Activated gamma-delta T cell (primary cell): ENCODE measurements at regions not wholly inside any gene's neighbourhood (a gene's known extent, or its start where the extent isn't known, plus 50 kb on each side); places are given as distances from the start of the nearest gene placed in this dataset.

ENCODE experiments used
- DNase-seq: peaks from one replicate; lab custom pipeline; 2025; lab: John Stamatoyannopoulos, UW

DNA sequence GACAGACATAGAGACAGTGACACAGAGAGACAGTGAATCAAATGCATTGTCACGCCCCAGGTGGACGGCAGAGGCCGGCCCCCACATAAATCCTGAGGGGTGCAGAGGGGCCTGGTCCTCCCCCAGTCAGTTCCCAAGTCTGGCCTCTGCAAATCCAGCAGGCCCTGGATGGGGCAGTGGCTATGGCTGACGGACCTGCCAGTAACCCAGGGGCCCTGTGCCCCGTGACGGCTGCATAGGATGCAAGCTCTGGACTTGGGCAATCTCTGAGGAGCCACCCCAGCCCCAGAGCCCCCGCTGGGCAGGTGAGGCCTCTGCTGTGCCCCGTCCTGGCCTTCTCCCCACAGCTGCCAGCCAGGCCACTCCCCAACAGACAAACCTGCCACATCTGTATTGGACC is 204.5 kb downstream of the BRD1 start:
- no peak for DNase-seq

DNA sequence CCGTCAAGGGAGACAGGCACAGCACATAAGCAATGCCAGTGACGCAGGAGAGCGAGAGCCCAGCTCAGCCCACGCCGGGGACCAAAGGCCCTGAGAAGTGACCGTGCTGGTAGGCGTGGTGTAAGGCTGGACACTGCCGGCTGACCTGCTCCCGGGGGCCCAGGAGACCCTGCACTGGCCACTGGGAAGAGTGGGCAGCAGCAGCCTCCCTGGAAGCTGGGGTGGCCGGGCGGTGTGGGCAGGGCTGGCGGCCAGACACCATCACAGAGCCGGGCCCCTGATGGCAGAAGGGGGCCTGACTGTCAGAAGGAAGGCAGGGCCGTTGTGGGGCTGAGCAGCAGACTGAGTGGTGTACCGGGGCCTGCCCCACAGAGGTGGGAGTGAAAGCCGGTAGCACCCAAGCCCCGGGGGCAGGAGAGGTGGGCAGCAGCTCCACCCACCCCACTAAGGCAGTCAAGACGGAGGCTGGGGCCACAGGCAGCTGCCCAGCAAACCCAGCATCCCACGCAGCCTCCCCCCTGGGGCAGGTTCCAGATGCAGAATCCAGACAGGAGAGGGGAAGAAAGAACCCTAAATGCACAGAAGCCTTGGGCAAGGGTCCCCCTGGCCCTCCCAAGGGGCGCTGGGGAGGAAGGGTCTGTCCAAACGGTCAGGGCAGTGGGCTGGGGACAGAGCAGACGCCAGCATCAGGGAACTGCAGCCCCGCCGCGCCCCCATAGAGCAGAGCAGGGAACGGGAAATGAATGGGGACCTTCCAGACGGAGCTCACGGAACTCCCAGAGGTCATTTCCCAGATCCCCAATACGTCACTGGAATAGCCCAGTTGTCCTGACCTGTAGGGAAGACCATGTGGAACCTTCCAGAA is 205.2 kb downstream of the BRD1 start:
- DNase-seq = no peak

DNA sequence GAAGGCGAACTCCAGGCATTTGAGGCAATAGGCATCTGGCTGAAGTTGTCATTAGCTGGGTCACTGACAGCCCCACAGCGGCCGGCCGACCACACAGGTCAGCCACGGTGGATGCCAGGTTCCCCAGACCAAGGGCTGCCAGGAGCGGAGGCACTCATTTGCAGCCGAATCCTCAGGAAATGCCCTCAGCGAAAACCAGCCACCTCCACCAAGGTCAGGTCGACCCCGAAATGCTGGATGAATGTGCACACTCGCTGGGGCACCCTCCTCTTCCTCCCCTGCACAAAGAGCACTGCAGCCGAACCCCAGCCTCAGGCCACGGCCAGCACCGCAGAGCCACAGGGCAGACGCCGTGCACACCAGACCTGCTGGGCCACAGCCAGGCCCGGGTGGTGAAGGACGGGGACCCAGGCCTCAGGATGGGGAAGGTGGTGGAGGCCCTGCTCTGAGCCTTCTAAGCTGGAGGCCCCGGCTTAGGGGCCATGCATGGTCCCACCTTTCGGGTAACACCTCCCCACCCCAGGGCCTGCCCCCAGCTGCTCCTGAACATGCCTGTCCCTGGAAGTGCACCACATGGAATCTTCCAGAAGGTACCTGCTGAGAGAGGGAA is 206.0 kb downstream of the BRD1 start:
- DNase-seq = no peak

DNA sequence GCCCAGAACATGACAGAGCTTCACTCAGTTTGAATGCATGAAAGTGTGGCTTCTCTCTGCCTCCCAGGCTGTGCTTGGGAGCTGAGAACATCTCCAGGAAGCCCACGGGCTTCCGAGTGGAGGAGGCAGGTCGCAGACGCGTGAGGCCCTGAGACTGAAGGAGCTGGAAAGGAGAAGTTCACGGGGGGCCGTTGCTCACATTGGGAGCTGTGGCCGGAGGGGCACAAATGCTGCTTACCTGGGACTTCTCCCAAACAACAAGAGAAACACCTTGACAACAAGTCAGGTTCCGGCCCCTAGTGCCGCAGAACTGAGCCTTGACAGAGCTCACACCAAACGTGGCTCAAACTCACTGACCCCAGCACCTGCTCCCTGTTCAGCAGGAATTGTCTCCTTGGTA is 207.0 kb downstream of the BRD1 start:
- no peak for DNase-seq

DNA sequence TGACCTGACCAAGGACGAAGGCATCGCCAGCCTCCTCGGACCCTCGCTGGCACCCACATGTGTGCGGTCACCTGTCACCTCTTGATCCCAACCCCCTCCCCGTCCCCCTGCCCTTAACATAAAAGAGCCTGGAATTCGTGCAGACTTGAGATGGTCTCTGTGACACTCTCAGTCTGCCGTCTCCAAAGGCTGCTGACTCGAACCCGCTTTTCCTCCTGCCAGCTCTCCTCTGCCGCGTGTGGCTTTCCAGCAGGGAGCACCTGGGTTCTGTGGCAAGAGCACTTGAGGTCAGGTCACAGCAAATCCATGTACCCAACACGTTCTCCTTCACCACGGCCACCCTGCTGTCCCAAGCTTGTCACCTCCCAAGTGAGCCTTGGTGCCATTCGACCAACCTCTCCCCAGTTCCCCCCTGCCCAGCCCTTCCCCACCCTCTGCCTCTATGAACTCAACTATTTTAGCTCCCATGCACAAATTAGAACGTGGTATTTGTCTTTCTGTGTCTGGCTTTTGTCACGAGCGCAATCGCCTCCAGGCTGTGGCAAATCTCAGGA is 207.6 kb downstream of the BRD1 start:
- no peak for DNase-seq

DNA sequence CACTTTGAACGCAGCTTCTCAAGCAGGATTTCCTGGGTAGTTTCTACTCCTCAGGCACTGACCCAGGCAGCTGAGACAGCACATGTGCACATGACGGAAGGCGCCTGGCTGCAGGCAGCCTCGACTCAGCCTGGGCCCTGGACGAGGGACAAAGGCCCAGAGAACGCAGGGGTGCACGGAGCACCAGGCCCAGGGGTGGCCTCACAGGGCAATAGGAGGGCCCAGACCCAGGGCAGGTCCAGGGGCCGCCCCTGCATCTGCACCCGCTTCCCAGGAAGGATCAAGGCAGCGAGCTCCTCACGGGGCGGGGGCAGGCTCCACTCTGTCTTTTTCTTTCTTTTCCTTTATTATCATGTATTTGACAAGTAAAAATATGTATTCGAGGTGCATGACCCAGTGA is 208.4 kb downstream of the BRD1 start:
- DNase-seq = no peak

DNA sequence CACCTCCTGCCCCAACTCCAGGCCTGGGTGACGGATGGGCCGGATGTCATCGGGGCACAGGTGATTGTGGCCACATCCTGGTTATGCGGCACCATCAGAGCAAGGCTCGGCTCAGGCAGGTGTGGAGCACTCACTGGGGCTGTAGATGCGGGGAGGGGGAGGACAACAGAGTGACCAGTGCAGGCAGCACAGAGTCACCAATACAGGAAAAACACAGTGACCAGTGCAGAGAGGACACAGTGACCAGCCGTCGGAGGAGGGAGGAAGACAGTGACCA is 209.1 kb downstream of the BRD1 start:
- no peak for DNase-seq

DNA sequence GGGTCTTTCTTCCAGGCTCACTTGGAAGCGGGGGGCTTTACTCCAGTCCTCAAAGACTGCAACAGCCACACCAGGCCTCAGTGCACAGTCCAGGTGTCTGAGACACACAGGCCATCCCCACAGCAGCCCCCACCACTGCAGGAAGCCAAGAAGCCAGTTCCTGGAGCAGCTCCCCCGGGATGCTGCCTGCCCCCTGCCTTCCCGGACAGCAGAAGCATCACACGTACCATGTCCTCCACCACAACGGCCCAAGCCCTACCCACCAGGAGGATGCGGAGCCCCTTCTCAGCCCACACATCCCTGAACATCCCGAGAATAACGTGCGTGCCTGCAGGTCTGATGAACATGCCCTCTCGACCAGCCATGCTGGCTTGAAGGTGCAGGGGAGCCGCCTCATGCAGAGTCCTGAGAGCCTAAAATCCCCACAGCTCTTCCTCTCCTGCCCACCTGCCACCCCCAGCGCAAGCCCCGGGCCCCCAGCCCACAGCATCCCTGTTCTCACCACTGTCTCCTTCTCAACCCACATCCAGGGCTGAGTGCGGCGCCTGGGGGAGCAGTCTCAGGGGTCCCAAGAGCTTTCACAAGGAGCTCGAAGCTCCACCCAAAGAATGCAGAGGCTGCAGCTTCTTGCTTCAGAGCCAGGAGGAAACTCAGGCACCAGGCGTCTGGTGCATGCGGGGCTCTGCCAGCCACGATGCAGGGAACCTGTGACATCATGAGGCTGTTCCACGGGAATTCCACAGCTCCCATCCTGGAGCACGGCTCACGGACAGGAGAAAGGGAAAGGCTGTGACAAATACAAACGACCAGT is 209.6 kb downstream of the BRD1 start:
- DNase-seq = no peak

DNA sequence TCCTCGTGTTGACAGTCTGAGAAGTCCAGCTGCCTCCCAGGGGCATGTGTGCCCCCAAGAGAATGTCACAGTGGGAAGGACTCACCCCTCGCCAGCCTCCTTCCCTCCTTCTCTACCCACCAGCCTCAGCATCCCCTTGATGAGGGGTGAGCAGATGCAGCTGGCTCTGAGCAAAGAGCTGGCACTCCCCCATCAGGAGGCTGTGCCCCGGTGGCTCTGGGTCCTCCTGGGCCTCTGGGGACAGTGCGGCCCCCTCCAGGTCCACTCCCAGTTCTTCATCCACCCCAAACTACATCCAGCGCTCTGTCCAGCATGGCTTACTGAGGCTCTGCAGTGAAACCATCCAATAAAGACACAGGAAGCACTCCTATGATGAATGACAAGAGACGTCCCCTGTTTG is 210.4 kb downstream of the BRD1 start:
- no peak for DNase-seq

DNA sequence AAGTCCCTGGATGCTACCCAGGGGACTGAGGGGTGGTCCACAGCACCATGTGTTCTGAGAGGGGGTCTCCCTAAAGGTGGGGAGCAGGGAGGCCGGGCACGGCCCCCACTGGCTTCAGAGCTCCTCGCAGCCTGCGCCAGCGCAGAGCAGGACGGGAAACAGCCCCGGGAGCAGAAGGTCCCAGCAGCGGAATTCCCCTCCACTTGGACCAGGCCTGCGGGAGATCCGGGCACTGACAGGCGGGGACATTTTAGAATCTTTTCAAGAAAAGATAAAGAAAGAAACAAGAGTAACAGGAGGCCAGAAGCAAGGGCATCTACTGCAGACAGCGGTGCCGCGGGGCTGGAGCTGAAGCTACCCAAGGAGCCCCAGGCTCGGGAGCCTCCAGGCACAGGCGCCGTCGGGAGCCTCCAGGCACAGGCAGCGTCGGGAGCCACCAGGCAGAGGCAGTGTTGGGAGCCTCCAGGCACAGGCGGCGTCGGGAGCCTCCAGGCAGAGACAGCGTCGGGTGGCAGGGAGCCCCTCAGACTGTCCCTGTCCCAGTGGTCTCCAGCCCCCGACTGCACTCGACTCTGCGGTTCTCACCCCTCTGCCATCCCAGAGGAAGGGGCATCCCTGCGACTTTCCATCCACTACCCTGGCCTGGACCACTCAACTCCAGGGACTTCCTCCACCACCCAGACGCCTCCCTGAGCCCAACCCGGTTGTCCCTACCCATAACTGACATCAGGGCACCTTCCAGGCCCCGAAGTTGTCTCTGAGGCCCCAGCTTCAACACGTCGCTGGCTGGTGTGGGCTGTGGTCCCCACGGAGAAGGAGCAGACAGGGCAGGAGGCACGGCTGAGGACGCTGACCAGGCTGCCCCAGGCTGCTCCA is 211.1 kb downstream of the BRD1 start:
- no peak for DNase-seq

DNA sequence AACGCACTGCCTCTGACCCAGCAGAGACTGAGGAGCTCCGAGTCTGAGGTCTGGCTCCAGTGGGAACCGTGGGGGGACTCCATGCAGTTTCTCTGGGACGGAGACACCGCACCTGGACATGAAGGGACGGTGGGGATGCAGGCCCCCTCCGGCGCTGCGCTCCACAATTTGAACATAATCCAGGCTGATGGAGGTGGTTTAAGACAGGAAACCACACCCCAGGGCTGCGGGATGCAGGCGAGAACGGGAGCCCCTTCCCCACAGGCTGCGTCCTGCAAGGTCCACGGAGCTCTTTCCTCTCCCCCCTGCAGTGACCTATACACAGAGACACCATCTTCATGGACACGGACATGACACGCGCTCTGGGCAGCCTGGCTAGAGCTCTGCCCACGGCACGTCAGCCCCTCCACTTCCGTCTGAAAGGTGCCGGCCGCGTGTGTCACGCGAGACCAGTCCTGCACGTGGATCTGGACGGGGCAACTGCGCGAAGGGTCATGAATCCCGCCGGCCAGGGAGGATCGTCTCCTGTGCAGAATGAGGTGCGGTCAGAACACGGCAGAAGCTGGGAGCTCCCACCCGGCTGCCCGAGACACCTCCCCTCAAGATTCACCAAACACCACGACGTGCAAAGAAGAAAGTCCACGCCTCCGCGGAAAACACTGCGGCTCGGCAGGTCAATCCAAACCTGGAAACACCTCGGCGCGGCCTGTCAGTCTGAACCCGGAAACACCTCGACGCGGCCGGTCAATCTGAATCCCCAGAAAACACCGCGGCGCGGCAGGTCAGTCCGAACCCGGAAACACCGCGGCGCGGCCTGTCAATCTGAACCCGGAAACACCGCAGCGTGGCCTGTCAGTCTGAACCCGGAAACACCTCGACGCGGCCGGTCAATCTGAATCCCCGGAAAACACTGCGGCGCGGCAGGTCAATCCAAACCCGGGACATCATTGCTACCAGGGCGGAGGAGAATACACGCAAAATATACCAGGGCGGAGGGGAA is 212.4 kb downstream of the BRD1 start:
- DNase-seq = no peak

DNA sequence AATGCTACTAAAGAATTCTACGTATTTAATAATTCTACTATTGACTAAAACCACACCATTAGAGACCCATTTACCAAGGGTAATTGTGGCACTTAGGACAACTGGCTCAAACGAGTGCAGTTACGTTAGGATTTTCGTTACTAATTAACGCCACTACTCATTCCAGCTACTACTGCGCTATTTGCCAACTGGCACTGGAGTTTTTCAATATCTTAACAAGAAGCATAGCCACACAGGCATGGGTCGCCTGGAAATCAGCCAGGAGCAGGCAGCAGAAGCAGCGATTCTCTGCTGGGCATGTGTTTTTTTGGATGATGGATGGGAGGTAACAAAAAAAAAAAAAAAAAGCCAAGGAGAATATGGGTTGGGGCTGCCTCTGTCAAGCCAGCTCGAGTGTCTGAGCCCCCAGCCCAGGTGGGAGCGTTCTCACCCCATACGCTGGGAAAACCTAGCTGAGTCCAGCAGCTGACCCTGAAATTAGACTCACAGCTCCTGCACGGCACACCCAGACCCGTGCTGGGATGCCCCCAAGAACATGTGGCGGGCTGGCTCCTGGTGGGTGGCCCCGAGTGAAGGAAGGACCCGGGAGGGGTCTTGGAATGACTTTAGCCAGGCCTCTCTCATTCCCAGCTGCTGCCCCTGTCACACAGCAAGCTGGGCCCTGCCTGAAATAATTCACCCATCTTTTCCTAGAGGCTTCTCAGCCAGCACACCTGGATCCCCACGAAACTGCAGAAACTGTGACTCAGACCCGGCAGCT is 214.0 kb downstream of the BRD1 start:
- no peak for DNase-seq

DNA sequence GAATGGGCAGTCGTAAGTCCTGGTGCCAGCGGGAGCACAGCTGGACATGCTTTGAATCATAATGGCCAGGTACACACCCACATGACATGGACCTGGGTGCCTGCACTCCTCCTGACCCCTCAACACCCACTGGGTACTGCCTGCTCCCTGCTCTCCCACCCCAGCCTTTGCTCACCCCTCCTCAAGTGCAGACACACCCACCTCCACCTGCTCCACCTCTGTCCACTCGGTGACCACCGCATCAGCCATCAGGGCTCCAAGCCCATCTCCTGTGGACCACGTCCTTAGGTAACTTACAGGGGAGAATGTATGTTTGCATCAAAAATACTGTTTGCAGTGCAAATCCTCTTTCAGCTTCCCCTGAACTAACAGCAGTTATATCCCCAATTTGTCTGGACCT is 214.6 kb downstream of the BRD1 start:
- DNase-seq = no peak

DNA sequence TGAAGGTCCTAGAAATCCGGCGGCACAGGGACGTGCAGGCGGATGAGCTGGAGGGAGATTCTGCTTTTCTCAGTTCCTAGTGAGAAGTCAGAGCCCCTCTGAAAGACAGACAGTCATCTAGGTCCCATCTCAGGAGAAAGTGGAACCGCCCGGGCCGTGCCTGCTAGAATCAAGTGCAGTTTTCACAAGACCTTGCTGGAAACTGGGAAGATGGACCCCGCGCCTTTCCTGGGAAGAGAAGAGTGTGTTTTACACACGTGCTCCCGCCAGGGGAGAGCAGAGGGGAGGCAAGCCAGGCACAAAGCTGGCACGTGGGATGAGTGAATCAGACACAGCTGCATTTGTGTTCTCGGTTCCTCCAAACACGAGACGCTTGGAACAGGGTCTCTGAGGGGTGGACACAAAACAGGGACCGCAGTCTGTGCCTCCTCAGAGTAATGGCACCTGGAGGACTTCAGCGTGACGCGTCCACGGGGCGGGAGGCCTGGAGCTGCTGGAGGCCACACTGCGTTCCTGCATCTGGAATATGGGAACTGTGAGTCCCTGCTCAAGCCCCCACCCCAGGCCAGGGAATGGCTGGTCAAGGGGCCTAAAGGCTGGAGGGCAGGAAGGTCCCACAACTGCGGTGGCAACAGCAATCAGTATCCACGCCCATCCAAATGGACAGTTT is 218.3 kb downstream of the BRD1 start:
- no peak for DNase-seq

DNA sequence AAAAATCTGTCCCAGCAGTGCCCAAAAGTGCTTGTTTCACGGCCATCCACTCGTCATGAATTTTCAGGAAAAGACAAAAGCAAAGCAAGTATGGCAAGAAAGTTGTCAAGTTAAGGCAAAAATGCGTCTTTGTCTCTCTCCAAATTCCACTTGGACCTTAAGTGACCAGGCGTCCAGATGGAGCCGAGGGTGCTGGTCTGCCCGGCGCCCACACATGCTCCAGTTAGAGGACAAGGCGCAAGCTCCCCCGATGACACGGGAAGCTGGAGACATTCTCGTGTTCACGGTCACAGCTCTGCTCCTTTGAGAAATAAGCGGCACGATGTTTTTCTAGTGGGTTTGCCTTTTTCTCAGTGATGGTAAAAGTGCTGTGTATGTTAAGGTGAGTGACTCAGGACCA is 219.0 kb downstream of the BRD1 start:
- no peak for DNase-seq

DNA sequence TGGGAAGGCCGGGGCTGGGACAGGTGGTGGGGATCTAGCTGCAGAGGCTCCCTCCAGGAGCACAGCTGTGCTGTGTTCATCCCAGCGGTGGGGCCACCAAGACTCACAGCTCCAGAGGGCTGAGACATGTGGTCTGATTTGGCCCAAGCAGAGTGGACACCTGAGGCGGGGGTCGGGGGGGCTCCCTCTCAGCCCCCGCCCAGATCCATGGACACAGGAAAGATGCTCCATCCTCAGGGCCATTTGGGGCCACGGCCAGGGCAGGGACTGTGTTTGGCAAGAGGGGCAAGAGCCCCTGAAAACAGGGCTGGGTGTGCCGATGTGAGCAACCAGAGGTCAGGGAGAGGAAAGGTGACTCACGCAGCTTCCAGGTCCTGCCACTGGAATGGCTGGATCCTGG is 219.4 kb downstream of the BRD1 start:
- DNase-seq = no peak

DNA sequence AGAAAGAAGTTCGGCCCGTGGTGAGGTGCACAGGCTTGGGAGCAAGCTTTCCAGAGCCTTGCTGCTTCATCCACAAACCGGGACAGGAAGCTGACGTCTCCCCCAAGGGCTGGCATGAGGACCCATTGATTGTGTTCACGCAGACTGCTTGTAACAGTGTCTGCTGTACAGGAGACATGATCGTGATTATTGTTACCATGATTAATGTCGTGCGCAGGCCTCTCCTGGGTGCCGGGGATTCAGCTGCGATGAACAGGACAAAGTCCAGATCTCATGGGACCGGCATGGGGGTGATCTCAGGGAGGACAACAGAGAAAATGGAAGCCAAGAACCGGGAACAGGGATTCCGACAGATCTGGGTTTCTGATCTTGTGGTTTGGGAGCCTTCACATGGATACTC is 219.9 kb downstream of the BRD1 start:
- DNase-seq = no peak

DNA sequence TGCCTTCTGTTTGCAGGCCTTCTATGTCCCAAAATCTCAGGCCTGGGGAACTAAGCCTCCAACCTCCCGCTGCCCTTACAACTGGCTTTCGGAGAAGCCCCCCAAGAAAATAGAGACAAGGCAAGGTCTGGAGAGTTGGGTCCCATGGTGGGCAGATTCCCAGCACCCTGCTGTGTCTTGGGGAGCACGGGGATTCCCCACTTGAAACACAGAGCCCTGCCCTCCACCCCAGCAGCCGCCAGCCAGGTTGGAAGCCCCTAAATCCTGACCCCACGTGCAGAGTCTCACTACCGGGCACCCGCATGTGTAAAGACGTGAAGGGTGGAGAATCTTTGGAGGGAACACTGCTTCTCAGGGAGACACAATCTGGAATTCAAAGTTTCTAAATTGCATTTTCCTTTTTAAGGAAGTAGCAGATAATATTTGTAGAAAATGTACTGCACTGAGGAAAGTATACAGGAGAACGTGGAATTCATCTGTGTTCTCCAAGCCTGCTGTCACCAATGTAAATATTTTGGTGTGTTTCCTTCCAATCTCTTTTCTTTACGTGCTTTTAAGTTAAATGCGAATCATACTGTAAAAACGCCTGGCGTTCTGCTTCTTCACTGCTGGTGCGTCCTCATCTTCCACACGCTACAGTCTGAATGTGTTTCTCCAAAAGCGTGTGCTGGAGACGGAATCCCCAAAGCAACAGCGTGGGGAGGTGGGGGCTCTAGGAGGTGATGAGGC is 220.9 kb downstream of the BRD1 start:
- DNase-seq = no peak
